MCF 10A (cell line): ENCODE measurements at regions not wholly inside any gene's neighbourhood (a gene's known extent, or its start where the extent isn't known, plus 50 kb on each side); places are given as distances from the start of the nearest gene placed in this dataset.
"Not testable (repeated sequence)": the region's sequence is repeated elsewhere in the genome, so short reads cannot be mapped to it uniquely, and the experiment has no call there.

Experiments used
- BruUV-seq: library from RNA; stranded (reverse); fragments of 400-500 nt; replicated peaks from 2 replicates; lab custom pipeline; 2021; lab: Mats Ljungman, UMichigan
- CTCF ChIA-PET: fragments of 300-600 bp; sonication (Branson Sonifier 250); formaldehyde crosslinking; extraction: SDS; loops from one replicate; lab custom pipeline; 2021; ENCODE audit warnings: antibody characterized with exemption, inconsistent platforms; lab: Yijun Ruan, JAX
- POLR2A ChIA-PET: fragments of 300-600, 350-650 bp; sonication (Branson Sonifier 250); formaldehyde crosslinking; extraction: SDS; loops from one replicate; lab custom pipeline; 2020; ENCODE audit warnings: antibody characterized with exemption, inconsistent platforms; lab: Yijun Ruan, JAX
- DNase-seq: peaks from one replicate; pipeline ENCODE4 v3.0.0-alpha.2; 2018; ENCODE audit not compliant: unreplicated experiment
- H3K27ac Mint-ChIP-seq: one replicate; pipeline ENCODE4 v1.8.0; 2022; ENCODE audit warnings: mild to moderate bottlenecking, low read depth, mixed read lengths; ENCODE audit not compliant: unreplicated experiment
- H3K27me3 Mint-ChIP-seq: one replicate; pipeline ENCODE4 v1.8.0; 2022; ENCODE audit warnings: mixed read lengths; ENCODE audit not compliant: insufficient read depth, unreplicated experiment
- H3K36me3 Mint-ChIP-seq: one replicate; pipeline ENCODE4 v1.8.0; 2022; ENCODE audit warnings: mild to moderate bottlenecking, moderate library complexity, mixed read lengths; ENCODE audit not compliant: insufficient read depth, unreplicated experiment
- H3K4me1 Mint-ChIP-seq: one replicate; pipeline ENCODE4 v1.8.0; 2022; ENCODE audit warnings: mixed read lengths; ENCODE audit not compliant: insufficient read depth, unreplicated experiment
- H3K4me3 Mint-ChIP-seq: one replicate; pipeline ENCODE4 v1.8.0; 2022; ENCODE audit warnings: mild to moderate bottlenecking, moderate library complexity, mixed read lengths; ENCODE audit not compliant: unreplicated experiment
- H3K9me3 Mint-ChIP-seq: one replicate; pipeline ENCODE4 v1.8.0; 2022; ENCODE audit warnings: mixed read lengths; ENCODE audit not compliant: unreplicated experiment
- CTCF ChIP-seq: fragments of 200-600 bp; IDR thresholded peaks from one replicate; pipeline ENCODE4 v1.8.0; 2022; ENCODE audit warnings: antibody characterized with exemption, mild to moderate bottlenecking; ENCODE audit not compliant: unreplicated experiment
- intact Hi-C: fragments of 100-400 bp; cut with micrococcal nuclease; formaldehyde crosslinking; loops from 2 replicates; pipeline ENCODE4 v1.14.1; 2022

DNA sequence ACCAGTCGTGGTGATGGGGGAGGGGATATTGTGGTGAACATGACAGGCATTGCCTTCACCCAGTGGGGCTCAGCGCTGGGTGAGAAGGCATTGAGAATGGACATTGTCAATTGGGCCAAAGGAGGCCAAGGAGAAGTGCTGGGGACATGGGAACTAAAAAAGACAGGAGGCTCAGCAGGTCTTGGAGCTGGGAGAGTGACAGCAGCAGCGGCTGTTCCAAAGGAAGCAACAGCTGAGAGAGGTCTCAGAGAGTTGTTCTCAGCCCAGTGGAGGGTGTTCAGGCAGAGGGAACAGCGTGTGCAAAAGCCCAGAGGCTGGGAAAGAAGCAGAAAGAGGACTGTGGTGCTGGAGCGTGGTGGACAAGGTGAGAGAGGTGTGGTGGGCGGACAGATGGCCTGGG lies 56.6 kb upstream of the ASNS start:
- intact Hi-C loops, H3K9me3 Mint-ChIP-seq, POLR2A ChIA-PET, H3K4me1 Mint-ChIP-seq, BruUV-seq, H3K27me3 Mint-ChIP-seq, DNase-seq, H3K36me3 Mint-ChIP-seq, H3K27ac Mint-ChIP-seq: not testable (repeated sequence)
- H3K4me3 Mint-ChIP-seq: peak overlapping the region; percentile 50
- CTCF ChIA-PET: interaction anchor here (1.3 kb wide), 1 partner anchor 44 kb away, joined by 3 read pairs; no protein-coding TSS in a partner anchor

- intact Hi-C loops, H3K4me1 Mint-ChIP-seq, H3K27me3 Mint-ChIP-seq, POLR2A ChIA-PET, H3K27ac Mint-ChIP-seq, BruUV-seq, H3K9me3 Mint-ChIP-seq, H3K36me3 Mint-ChIP-seq: not testable (repeated sequence)
- DNase-seq: peak; percentile 33
- peak; percentile 81 for TF ChIP-seq CTCF
- H3K4me3 Mint-ChIP-seq: peak overlapping the region; percentile 50
- CTCF ChIA-PET: interaction anchor here (0.6 to 1.4 kb wide), 8 partner anchors 8 to 1838 kb away, joined by 3 to 4 read pairs (median 3); no protein-coding TSS in a partner anchor
Measured at GRCh38 chr7:97927790-97928748, 55.9 kb upstream of the ASNS start.
